Retinal pigment epithelial cell (primary cell): ENCODE measurements at regions not wholly inside any gene's neighbourhood (a gene's known extent, or its start where the extent isn't known, plus 50 kb on each side); places are given as distances from the start of the nearest gene placed in this dataset.
"Not testable (repeated sequence)": the region's sequence is repeated elsewhere in the genome, so short reads cannot be mapped to it uniquely, and the experiment has no call there.

Experiments
- DNase-seq: peaks from one replicate; pipeline ENCODE4 v3.0.0-alpha.2; 2010; ENCODE audit warnings: low read depth
- H3K4me3 ChIP-seq: 2 replicates; pipeline ENCODE4 v1.5.1; 2011; ENCODE audit warnings: mild to moderate bottlenecking, low read length, control low read depth, moderate library complexity
- TF ChIP-seq, protein P1 (sequence below): conservative IDR thresholded peaks from 2 replicates; pipeline ENCODE4 v1.5.1; 2011; ENCODE audit warnings: low read depth, low read length, control low read depth, inconsistent platforms

DNA sequence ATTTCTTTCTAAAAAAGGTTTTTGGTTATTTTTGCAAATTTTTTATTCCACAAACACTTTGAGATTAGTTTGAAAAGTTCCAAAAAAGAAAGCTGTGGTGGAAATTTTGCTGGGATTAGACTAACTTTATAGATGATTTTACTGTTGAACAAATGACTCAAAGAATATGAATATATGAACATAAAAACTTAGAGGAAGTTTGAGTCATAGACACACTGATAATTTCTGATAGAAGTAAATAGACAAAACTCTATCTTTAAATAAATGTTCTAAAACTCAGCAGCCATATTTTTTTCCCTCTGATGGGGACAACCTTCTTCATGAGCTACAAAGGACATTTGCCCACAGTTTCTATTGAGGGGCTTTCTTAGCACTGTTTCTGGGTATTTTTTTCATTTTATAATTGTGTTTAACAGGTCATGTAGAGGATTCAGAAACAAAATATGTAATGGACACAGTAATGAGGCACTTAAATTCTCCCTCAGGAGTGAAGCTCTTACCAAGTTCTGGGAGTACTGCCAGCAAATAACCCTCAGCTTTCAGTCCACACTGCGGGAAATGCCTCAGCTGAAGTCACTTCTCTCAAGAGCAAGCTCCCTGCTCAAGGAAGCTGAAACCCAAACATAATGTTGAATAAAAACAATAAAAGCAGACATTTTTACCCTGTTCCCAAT is 157.6 kb downstream of the NFKBIZ start:
- peak; percentile 92 for DNase-seq
- H3K4me3 ChIP-seq, result no peak overlapping the region
- TF ChIP-seq, protein P1, sequence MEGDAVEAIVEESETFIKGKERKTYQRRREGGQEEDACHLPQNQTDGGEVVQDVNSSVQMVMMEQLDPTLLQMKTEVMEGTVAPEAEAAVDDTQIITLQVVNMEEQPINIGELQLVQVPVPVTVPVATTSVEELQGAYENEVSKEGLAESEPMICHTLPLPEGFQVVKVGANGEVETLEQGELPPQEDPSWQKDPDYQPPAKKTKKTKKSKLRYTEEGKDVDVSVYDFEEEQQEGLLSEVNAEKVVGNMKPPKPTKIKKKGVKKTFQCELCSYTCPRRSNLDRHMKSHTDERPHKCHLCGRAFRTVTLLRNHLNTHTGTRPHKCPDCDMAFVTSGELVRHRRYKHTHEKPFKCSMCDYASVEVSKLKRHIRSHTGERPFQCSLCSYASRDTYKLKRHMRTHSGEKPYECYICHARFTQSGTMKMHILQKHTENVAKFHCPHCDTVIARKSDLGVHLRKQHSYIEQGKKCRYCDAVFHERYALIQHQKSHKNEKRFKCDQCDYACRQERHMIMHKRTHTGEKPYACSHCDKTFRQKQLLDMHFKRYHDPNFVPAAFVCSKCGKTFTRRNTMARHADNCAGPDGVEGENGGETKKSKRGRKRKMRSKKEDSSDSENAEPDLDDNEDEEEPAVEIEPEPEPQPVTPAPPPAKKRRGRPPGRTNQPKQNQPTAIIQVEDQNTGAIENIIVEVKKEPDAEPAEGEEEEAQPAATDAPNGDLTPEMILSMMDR, result no peak

DNA sequence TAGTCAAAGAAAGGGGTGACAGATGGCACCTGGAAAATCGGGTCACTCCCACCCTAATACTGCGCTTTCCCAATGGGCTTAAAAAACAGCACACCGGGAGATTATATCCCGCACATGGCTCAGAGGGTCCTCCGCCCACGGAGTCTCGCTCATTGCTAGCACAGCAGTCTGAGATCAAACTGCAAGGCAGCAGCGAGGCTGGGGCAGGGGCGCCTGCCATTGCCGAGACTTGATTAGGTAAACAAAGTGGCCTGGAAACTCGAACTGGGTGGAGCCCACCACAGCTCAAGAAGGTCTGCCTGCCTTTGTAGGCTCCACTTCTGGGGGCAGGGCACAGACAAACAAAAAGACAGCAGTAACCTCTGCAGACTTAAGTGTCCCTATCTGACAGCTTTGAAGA is 159.1 kb downstream of the NFKBIZ start:
- DNase-seq, H3K4me3 ChIP-seq: not testable (repeated sequence)

DNA sequence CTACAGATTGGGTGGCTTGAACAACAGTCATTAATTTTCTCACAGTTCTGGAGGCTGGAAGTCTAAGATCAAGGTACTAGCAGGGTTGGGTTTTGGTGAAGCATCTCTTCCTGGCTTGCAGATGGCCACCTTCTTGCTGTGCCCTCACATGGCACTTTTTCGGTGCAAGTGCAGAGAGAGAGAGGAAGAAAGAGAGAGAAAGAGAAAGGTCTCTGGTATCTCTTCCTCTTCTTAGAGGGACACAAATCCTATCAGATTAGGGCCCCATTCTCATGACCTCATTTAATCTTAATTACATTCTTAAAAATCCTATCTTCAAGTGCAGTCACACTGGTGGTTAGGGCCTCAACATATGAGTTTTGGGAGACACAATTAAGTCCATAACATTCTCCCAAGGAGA is 167.1 kb downstream of the NFKBIZ start:
- no peak for DNase-seq
- no peak overlapping the region for H3K4me3 ChIP-seq
- TF ChIP-seq, protein P1, result no peak

DNA sequence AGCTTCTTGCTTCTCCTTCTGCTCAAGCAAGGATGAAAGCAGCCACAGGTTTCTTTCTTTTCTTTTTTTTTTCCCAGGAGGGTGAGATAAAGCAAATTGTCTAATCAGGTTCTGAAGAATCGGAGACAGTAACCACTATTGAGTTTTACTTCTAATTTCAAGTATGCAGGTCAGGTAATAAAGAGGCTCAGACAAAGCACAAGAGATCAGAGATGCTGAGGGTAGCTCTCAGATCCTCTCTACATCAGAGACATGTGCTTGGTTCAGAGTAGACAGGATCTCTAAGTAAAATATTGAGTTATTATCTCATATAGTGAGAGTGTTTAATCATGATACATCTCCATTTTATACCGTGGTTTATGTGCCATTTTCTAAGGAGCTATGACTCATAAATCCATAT is 168.5 kb downstream of the NFKBIZ start:
- no peak overlapping the region for H3K4me3 ChIP-seq
- TF ChIP-seq, protein P1, result no peak

DNA sequence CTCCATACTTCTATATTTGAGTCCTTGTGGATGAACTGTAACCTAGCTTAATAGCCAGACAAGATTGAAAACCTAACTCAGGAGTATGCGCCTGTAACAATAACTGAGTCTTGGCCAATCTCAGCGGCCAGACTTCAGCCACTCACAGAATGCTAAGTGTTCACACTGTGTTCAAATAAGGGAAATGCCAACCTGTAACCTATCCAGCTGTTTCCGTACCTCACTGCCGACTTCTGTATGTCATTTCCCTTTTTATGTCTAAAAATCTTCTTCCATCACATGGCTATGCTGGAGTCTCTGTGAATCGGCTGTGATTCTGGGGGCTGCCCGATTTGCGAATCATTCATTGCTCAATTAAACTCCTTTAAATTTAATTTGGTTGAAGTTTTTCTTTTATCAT is 169.2 kb downstream of the NFKBIZ start:
- DNase-seq, result no peak
- TF ChIP-seq, protein P1, result no peak
- no peak overlapping the region for H3K4me3 ChIP-seq

More for the DNA sequence above, 168.5 kb downstream of the NFKBIZ start:
- no peak for DNase-seq

DNA sequence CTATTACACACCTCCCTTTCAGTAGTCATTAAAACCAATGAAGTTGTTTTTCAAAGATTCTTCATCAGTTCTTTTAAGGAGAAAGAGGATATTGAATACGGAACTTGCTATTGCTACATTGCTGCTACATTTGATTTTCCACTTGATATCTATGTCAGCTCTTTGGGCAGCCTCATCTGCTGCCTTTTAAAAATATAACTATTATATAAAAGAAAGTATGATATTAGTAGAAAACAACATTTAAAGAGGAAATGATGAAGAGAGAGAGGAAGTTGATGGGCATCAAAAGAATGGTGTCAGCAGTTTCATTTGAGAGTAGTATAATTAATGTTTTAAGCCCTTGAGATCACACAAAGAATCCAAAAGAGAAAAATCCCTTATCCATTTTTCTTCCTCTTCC is 171.4 kb downstream of the NFKBIZ start:
- H3K4me3 ChIP-seq, result no peak overlapping the region
- no peak for DNase-seq
- TF ChIP-seq, protein P1, result no peak

DNA sequence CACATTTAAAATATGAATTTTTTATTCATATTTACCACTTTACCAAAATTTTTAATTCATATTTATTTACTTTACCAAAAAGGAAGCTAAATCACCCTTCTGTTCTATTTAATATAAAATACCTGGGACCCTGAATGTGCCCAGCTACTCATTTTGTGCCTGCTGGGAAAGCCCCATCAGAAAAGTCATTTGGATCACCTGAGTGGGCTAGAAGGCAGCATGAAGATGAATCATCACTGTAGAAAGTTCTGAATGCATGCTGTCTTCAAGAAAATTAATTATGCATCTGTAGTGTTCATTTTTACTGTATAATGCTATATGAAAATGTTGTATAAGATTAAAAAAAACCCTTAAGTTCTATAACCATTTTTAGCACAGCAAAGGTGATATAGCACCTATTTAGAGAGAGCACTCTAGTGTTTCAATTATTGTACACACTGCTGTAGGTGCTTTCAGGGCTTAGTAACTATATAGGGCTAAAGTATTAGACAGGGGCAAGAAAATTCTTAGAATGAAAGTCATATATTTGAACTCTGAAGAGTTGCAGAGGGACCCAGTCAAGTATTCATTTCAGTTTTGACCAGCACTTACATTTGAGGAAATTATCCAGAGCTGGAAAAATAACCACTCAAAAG is 175.1 kb downstream of the NFKBIZ start:
- TF ChIP-seq, protein P1, result no peak
- no peak overlapping the region for H3K4me3 ChIP-seq
- DNase-seq, result no peak
